Spleen (tissue), 7 donors: ENCODE measurements at regions not wholly inside any gene's neighbourhood (a gene's known extent, or its start where the extent isn't known, plus 50 kb on each side); places are given as distances from the start of the nearest gene placed in this dataset.

Experiments used
- POLR2A ChIP-seq, 3 donors: fragments of 450-650 bp; IDR thresholded peaks; one replicate each; pipeline ENCODE4 v1.5.1; 2017; ENCODE audit warnings: antibody characterized with exemption in 3 of 3, mild to moderate bottlenecking in 1 of 3
- POLR2AphosphoS5 ChIP-seq, 3 donors: sonication (generic); formaldehyde crosslinking; IDR thresholded peaks; one replicate each; pipeline ENCODE4 v1.5.1; 2017; ENCODE audit warnings: antibody characterized with exemption in 3 of 3
- TF ChIP-seq, protein P1 (sequence below), 11 experiments: fragments of 200-600 bp in 7 of 11; fragments of 450-650 bp in 4 of 11; sonication (generic) in 4 of 11; IDR thresholded peaks in 8 of 11; conservative IDR thresholded peaks in 3 of 11; 1 replicate in 7 of 11; 2 replicates in 4 of 11; pipeline versions ENCODE4 v1.4.0 to v1.8.0; 2016 to 2021; ENCODE audit warnings: antibody characterized with exemption in 11 of 11, inconsistent platforms in 4 of 11, mild to moderate bottlenecking in 1 of 11
- donor health status: DM: no; HTN: no; CAD: no; lungs with moderate emphysema.
- donor health status: DM: no; HTN: no; CAD: no.
- donor health status: DM: no; HTN: no; CAD: no.

DNA sequence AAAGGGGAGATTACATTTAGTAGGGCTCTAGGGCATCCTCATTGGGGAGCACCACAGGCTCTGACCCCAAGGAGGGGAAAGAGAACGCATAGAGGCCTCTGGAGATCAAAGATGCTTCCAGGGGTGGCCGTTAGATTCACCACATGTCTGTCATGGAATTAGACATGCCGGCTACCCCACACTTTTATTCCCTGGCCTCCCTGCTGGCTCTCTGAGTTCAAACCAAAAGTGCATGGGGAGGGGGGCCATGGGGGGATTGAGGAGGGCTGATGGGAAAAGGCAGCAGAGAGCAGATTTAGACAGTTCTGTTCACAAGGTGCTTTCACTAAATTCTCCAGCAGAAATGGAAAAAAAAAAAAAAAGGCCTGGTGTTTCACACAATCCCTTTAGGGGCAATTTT lies 64.4 kb upstream of the ZNF521 start:
- TF ChIP-seq, protein P1, sequence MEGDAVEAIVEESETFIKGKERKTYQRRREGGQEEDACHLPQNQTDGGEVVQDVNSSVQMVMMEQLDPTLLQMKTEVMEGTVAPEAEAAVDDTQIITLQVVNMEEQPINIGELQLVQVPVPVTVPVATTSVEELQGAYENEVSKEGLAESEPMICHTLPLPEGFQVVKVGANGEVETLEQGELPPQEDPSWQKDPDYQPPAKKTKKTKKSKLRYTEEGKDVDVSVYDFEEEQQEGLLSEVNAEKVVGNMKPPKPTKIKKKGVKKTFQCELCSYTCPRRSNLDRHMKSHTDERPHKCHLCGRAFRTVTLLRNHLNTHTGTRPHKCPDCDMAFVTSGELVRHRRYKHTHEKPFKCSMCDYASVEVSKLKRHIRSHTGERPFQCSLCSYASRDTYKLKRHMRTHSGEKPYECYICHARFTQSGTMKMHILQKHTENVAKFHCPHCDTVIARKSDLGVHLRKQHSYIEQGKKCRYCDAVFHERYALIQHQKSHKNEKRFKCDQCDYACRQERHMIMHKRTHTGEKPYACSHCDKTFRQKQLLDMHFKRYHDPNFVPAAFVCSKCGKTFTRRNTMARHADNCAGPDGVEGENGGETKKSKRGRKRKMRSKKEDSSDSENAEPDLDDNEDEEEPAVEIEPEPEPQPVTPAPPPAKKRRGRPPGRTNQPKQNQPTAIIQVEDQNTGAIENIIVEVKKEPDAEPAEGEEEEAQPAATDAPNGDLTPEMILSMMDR (IDR thresholded peaks at IDR 0.05 in 8 of 11, conservative IDR thresholded peaks at IDR 0.05 in 3 of 11) = no peak
- TF ChIP-seq POLR2AphosphoS5 (IDR thresholded peaks at IDR 0.05) (no peak), POLR2A (IDR thresholded peaks at IDR 0.05) (no peak)
